Panc1 (cell line): ENCODE measurements at regions not wholly inside any gene's neighbourhood (a gene's known extent, or its start where the extent isn't known, plus 50 kb on each side); places are given as distances from the start of the nearest gene placed in this dataset.

Experiments used
- ATAC-seq: fragments of 200-7000 bp; cut with Tn5 transposase; 2 replicates; pipeline ENCODE4 v1.9.1; 2020; ENCODE audit warnings: mild to moderate bottlenecking, moderate library complexity
- BruUV-seq: library from RNA; stranded (reverse); fragments of 400-500 nt; replicated peaks from 2 replicates; lab custom pipeline; 2021; lab: Mats Ljungman, UMichigan
- CTCF ChIA-PET: fragments of 300-600 bp; sonication (Branson Sonifier 250); formaldehyde crosslinking; loops from one replicate; lab custom pipeline; 2022; ENCODE audit warnings: antibody characterized with exemption; lab: Charles Lee
- POLR2A ChIA-PET: fragments of 300-600 bp; sonication (Branson Sonifier 250); formaldehyde crosslinking; loops from one replicate; lab custom pipeline; 2022; ENCODE audit warnings: antibody characterized with exemption; lab: Charles Lee
- DNase-seq: peaks from one replicate; pipeline ENCODE4 v3.0.0-alpha.2; 2010; ENCODE audit warnings: low read depth, low spot score
- H3K27ac ChIP-seq: 2 replicates; pipeline ENCODE4 v1.5.1; 2011; ENCODE audit warnings: mild to moderate bottlenecking, low read length, inconsistent platforms
- H3K27me3 ChIP-seq: fragments of 200-500 bp; sonication (Bioruptor generic); 2 replicates; pipeline ENCODE4 v1.6.0; 2014; ENCODE audit warnings: low read length, inconsistent platforms; ENCODE audit not compliant: control insufficient read depth, insufficient read depth
- H3K36me3 ChIP-seq: fragments of 200-500 bp; sonication (Bioruptor generic); 2 replicates; pipeline ENCODE4 v1.5.1; 2014; ENCODE audit warnings: inconsistent platforms, mild to moderate bottlenecking, low read length, moderate library complexity; ENCODE audit not compliant: control insufficient read depth, insufficient read depth
- H3K4me1 ChIP-seq: 2 replicates; pipeline ENCODE4 v1.5.1; 2011; ENCODE audit warnings: inconsistent platforms, mild to moderate bottlenecking, low read length, moderate library complexity; ENCODE audit not compliant: control insufficient read depth, insufficient read depth
- H3K4me3 ChIP-seq, 2 experiments: 2 replicates each; pipeline ENCODE4 v1.5.1; 2011 to 2012; ENCODE audit warnings: low read depth in 2 of 2, low read length in 2 of 2, mild to moderate bottlenecking in 2 of 2, inconsistent platforms in 1 of 2, moderate library complexity in 1 of 2
- H3K9me3 ChIP-seq: fragments of 200-500 bp; sonication (Bioruptor generic); 2 replicates; pipeline ENCODE4 v1.5.1; 2014; ENCODE audit warnings: low read depth, mild to moderate bottlenecking, inconsistent platforms, low read length, moderate library complexity; ENCODE audit not compliant: control insufficient read depth, insufficient read depth
- POLR2AphosphoS5 ChIP-seq: IDR thresholded peaks from 2 replicates; pipeline ENCODE4 v1.6.1; 2012; ENCODE audit warnings: mild to moderate bottlenecking, low read depth, low read length, moderate library complexity
- SIN3A ChIP-seq: IDR thresholded peaks from 2 replicates; pipeline ENCODE4 v1.6.1; 2012; ENCODE audit warnings: low read depth, mild to moderate bottlenecking, low read length, moderate library complexity, borderline replicate concordance; ENCODE audit not compliant: insufficient read depth
- TCF7L2 ChIP-seq: IDR thresholded peaks from 2 replicates; pipeline ENCODE4 v1.6.1; 2011; ENCODE audit warnings: mild to moderate bottlenecking, low read depth, low read length, inconsistent platforms
- in situ Hi-C: cut with HindIII; loops from 2 replicates; pipeline ENCODE4 v1.10.0; 2016; ENCODE audit warnings: low sequenced_read_pairs, low pct_unique_long_range_greater_than_20kb
- intact Hi-C: fragments of 100-400 bp; cut with micrococcal nuclease; formaldehyde crosslinking; loops from one replicate; pipeline ENCODE4 v1.10.0; 2022; ENCODE audit not compliant: unreplicated experiment
- TF ChIP-seq, protein P1 (sequence below), 2 experiments: IDR thresholded peaks; 2 replicates each; pipeline ENCODE4 v1.6.1; 2011 to 2012; ENCODE audit warnings: low read depth in 2 of 2, control low read depth in 1 of 2, low read length in 1 of 2, mild to moderate bottlenecking in 1 of 2, moderate library complexity in 1 of 2; ENCODE audit not compliant: insufficient read depth in 1 of 2
- TF ChIP-seq, protein P2 (sequence below): fragments of 450-650 bp; IDR thresholded peaks from 2 replicates; pipeline ENCODE4 v1.5.1; 2017; ENCODE audit warnings: mild to moderate bottlenecking

DNA sequence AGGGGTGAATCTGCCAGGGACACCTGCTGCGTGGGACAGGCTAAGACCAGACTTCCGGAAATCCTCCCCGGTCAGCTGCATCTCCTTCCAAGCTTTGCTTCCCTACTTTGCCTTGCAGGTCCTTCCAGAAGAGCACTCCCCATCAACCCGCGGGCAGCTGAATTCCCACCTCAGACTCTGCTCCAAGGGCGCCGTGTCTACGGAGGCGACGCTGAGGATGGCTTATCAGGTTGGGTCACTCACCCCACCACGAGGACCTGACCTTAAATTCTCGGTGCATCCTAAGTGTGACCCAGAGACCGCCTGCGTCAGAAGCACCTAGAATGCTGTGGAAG lies 78.9 kb upstream of the KMT2C start:
- DNase-seq (no peak), ATAC-seq (no peak)
- TF ChIP-seq, protein P1, sequence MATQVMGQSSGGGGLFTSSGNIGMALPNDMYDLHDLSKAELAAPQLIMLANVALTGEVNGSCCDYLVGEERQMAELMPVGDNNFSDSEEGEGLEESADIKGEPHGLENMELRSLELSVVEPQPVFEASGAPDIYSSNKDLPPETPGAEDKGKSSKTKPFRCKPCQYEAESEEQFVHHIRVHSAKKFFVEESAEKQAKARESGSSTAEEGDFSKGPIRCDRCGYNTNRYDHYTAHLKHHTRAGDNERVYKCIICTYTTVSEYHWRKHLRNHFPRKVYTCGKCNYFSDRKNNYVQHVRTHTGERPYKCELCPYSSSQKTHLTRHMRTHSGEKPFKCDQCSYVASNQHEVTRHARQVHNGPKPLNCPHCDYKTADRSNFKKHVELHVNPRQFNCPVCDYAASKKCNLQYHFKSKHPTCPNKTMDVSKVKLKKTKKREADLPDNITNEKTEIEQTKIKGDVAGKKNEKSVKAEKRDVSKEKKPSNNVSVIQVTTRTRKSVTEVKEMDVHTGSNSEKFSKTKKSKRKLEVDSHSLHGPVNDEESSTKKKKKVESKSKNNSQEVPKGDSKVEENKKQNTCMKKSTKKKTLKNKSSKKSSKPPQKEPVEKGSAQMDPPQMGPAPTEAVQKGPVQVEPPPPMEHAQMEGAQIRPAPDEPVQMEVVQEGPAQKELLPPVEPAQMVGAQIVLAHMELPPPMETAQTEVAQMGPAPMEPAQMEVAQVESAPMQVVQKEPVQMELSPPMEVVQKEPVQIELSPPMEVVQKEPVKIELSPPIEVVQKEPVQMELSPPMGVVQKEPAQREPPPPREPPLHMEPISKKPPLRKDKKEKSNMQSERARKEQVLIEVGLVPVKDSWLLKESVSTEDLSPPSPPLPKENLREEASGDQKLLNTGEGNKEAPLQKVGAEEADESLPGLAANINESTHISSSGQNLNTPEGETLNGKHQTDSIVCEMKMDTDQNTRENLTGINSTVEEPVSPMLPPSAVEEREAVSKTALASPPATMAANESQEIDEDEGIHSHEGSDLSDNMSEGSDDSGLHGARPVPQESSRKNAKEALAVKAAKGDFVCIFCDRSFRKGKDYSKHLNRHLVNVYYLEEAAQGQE (IDR thresholded peaks at IDR 0.05; ENCODE audit: insufficient read depth in 1 of 2, low read depth in 2 of 2, low read length in 1 of 2) = no peak
- TF ChIP-seq SIN3A = no peak
- no peak for TF ChIP-seq TCF7L2
- no peak for TF ChIP-seq POLR2AphosphoS5
- TF ChIP-seq, protein P2, sequence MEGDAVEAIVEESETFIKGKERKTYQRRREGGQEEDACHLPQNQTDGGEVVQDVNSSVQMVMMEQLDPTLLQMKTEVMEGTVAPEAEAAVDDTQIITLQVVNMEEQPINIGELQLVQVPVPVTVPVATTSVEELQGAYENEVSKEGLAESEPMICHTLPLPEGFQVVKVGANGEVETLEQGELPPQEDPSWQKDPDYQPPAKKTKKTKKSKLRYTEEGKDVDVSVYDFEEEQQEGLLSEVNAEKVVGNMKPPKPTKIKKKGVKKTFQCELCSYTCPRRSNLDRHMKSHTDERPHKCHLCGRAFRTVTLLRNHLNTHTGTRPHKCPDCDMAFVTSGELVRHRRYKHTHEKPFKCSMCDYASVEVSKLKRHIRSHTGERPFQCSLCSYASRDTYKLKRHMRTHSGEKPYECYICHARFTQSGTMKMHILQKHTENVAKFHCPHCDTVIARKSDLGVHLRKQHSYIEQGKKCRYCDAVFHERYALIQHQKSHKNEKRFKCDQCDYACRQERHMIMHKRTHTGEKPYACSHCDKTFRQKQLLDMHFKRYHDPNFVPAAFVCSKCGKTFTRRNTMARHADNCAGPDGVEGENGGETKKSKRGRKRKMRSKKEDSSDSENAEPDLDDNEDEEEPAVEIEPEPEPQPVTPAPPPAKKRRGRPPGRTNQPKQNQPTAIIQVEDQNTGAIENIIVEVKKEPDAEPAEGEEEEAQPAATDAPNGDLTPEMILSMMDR = no peak
- ChIA-PET POLR2A (no interaction called here), CTCF (interaction anchor here (0.6 kb wide), 1 partner anchor 78 kb away, joined by 6 read pairs; no protein-coding TSS in a partner anchor)
- Histone ChIP-seq H3K36me3 (no peaks in the 10 kb centered on the region), H3K27ac (no peak overlapping the region), H3K9me3 (peaks cover 11% of the 10 kb centered on the region; the same call in 1 of the 2 replicates), H3K27me3 (no peaks in the 10 kb centered on the region), H3K4me3 (no peak overlapping the region), H3K4me1 (no peaks in the 10 kb centered on the region; the same call in 1 of the 2 replicates)
- intact Hi-C loops = no loop called here
- in situ Hi-C loops = no loop called here
- no TSS peak for BruUV-seq

DNA sequence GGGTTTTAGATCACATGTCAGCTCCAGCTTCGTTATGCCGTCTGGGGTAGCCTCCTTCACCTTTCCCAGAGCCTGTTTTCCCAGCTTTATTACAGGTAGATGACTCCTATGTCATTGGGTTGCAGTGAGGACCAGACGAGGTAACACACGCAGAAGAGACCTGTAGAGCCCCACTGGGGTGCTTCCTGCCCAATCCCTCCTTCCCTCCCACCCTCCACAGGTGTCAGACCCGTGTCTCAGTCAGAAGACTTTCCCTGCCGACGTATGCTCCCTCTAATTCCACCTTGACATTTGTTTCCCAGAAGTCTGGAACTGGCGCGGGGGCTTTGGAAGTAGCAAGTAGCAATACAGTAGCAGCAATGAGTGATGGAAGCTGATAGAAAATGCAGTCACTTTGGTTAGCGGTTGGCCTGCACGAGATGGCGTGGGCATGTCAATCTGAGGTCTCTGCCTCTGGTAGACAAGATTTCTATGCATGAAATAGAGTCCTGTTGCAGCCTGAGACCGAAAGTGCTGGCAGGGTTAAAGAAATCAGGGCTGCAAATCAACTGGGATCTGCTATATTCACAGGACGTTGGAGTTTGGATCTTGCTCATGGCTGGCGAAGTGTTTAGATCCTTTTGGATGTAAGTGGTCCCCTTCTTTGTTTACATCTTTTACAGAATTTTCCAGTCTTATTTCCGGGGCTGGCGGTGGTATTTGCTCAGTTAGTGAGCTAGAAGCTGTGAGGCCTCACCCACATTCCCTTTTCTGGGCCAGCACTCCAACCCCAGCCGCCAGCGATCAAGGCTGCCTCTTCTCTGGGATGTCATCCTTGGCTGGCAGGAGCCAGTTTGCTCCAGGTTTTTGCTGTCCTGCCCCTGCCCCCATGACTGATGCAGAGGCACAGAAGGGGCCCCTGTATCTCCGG lies 78.3 kb upstream of the KMT2C start:
- DNase-seq = no peak
- intact Hi-C loops (no loop called here), in situ Hi-C loops (no loop called here)
- Histone ChIP-seq H3K27me3 (no peaks in the 10 kb centered on the region), H3K36me3 (no peaks in the 10 kb centered on the region), H3K9me3 (peaks cover 7% of the 10 kb centered on the region; the same call in 1 of the 2 replicates), H3K4me3 (no peak overlapping the region), H3K27ac (no peak overlapping the region), H3K4me1 (no peaks in the 10 kb centered on the region; the same call in 1 of the 2 replicates)
- BruUV-seq = no TSS peak
- CTCF ChIA-PET = interaction anchor here (0.6 kb wide), 1 partner anchor 79 kb away, joined by 6 read pairs; no protein-coding TSS in a partner anchor
- no peak; the same call in 1 of the 2 replicates for ATAC-seq
- no peak for TF ChIP-seq TCF7L2
- TF ChIP-seq POLR2AphosphoS5 = no peak
- TF ChIP-seq, protein P2 = no peak
- TF ChIP-seq, protein P1 (IDR thresholded peaks at IDR 0.05; ENCODE audit: insufficient read depth in 1 of 2, low read depth in 2 of 2, low read length in 1 of 2) = no peak
- no peak for TF ChIP-seq SIN3A
- POLR2A ChIA-PET = interaction anchor here (0.6 to 0.8 kb wide), 2 partner anchors 11 to 156 kb away, joined by 3 read pairs; no protein-coding TSS in a partner anchor
